SK-N-SH (cell line): ENCODE measurements at regions not wholly inside any gene's neighbourhood (a gene's known extent, or its start where the extent isn't known, plus 50 kb on each side); places are given as distances from the start of the nearest gene placed in this dataset.

Source experiments
- CTCF ChIA-PET: fragments of 300-600, 350-600 bp; formaldehyde crosslinking; extraction: SDS; loops from one replicate; lab custom pipeline; 2021; lab: Yijun Ruan, JAX
- POLR2A ChIA-PET: fragments of 350-600 bp; sonication (Branson Sonifier 250); formaldehyde crosslinking; extraction: SDS; loops from one replicate; lab custom pipeline; 2020; ENCODE audit warnings: antibody characterized with exemption, inconsistent platforms; lab: Yijun Ruan, JAX
- DNase-seq: peaks from one replicate; pipeline ENCODE4 v3.0.0; 2012
- H2AFZ ChIP-seq: fragments of 200-600 bp; sonication (generic); 2 replicates; pipeline ENCODE4 v1.8.1; 2016; ENCODE audit warnings: antibody characterized with exemption, mild to moderate bottlenecking, low read depth
- H3F3A ChIP-seq: fragments of 200-600 bp; sonication (generic); replicated peaks from 2 replicates; pipeline ENCODE3; 2016; ENCODE audit warnings: antibody characterized with exemption, mild to moderate bottlenecking; ENCODE audit not compliant: insufficient read depth
- H3K27ac ChIP-seq, 2 experiments: fragments of 200-500 bp in 1 of 2; fragments of 200-600 bp in 1 of 2; sonication (Bioruptor generic) in 1 of 2; sonication (generic), shearing (Covaris generic) in 1 of 2; 2 replicates each; pipeline versions ENCODE4 v1.5.1 to v1.6.1; 2014 to 2016; ENCODE audit warnings: low read depth in 2 of 2, inconsistent platforms in 1 of 2, low read length in 1 of 2, mild to moderate bottlenecking in 1 of 2, mixed read lengths in 1 of 2
- H3K27me3 ChIP-seq: fragments of 200-600 bp; sonication (generic), shearing (Covaris generic); 2 replicates; pipeline ENCODE4 v1.6.1; 2016; ENCODE audit warnings: mixed run types; ENCODE audit not compliant: insufficient read depth
- H3K36me3 ChIP-seq, 2 experiments: fragments of 200-500 bp in 1 of 2; fragments of 200-600 bp in 1 of 2; sonication (Bioruptor generic) in 1 of 2; sonication (generic) in 1 of 2; replicated peaks in 1 of 2; 2 replicates each; pipeline versions ENCODE3 to v1.5.1; 2014 to 2016; ENCODE audit warnings: low read length in 1 of 2, mild to moderate bottlenecking in 1 of 2; ENCODE audit not compliant: insufficient read depth in 2 of 2, control insufficient read depth in 1 of 2
- H3K4me1 ChIP-seq, 2 experiments: fragments of 200-500 bp in 1 of 2; fragments of 200-600 bp in 1 of 2; sonication (Bioruptor generic) in 1 of 2; sonication (generic), shearing (Covaris generic) in 1 of 2; 2 replicates each; pipeline versions ENCODE4 v1.5.1 to v1.6.1; 2014 to 2016; ENCODE audit warnings: low read depth in 1 of 2, low read length in 1 of 2, mixed run types in 1 of 2; ENCODE audit not compliant: insufficient read depth in 2 of 2, control insufficient read depth in 1 of 2
- H3K4me2 ChIP-seq: fragments of 200-600 bp; sonication (generic), shearing (Covaris generic); 2 replicates; pipeline ENCODE4 v1.6.1; 2017; ENCODE audit warnings: mixed run types
- H3K4me3 ChIP-seq, 2 experiments: fragments of 200-500 bp in 1 of 2; fragments of 200-600 bp in 1 of 2; sonication (Bioruptor generic) in 1 of 2; sonication (generic), shearing (Covaris generic) in 1 of 2; 2 replicates each; pipeline versions ENCODE4 v1.5.1 to v1.8.1; 2014 to 2016; ENCODE audit warnings: low read depth in 2 of 2, inconsistent platforms in 1 of 2, low read length in 1 of 2, mild to moderate bottlenecking in 1 of 2, mixed read lengths in 1 of 2, moderate library complexity in 1 of 2
- H3K79me2 ChIP-seq: fragments of 200-600 bp; sonication (generic); 2 replicates; pipeline ENCODE4 v1.8.1; 2017; ENCODE audit warnings: mild to moderate bottlenecking; ENCODE audit not compliant: insufficient read depth
- H3K9ac ChIP-seq: fragments of 200-600 bp; sonication (generic); 2 replicates; pipeline ENCODE4 v1.6.1; 2017; ENCODE audit warnings: mixed run types
- H3K9me2 ChIP-seq: fragments of 200-600 bp; sonication (generic); 2 replicates; pipeline ENCODE4 v1.6.1; 2017; ENCODE audit warnings: mixed run types
- H3K9me3 ChIP-seq: fragments of 200-600 bp; sonication (generic); 2 replicates; pipeline ENCODE4 v1.6.1; 2017; ENCODE audit warnings: mixed run types, mild to moderate bottlenecking, moderate library complexity
- H4K20me1 ChIP-seq: fragments of 200-600 bp; sonication (generic); 2 replicates; pipeline ENCODE4 v1.6.1; 2017; ENCODE audit warnings: mild to moderate bottlenecking, mixed run types; ENCODE audit not compliant: insufficient read depth
- CHD2 ChIP-seq: fragments of 150-350 bp; IDR thresholded peaks from 2 replicates; pipeline ENCODE4 v1.6.1; 2018; ENCODE audit warnings: low read length; ENCODE audit not compliant: partially characterized antibody
- ELF1 ChIP-seq: IDR thresholded peaks from 2 replicates; pipeline ENCODE4 v1.4.0; 2012
- EP300 ChIP-seq, 2 experiments: IDR thresholded peaks; 2 replicates each; pipeline versions ENCODE4 v1.4.0 to v1.6.1; 2012; ENCODE audit warnings: borderline replicate concordance in 1 of 2, low read depth in 1 of 2, low read length in 1 of 2
- FOXJ3 ChIP-seq: sonication (generic); formaldehyde crosslinking; IDR thresholded peaks from 2 replicates; pipeline ENCODE4 v1.5.1; 2020; ENCODE audit warnings: mild to moderate bottlenecking, missing genetic modification reagents
- GABPA ChIP-seq: IDR thresholded peaks from 2 replicates; pipeline ENCODE4 v1.4.0; 2012; ENCODE audit warnings: low read depth, mild to moderate bottlenecking
- GATA2 ChIP-seq: sonication (generic); formaldehyde crosslinking; IDR thresholded peaks from 2 replicates; pipeline ENCODE4 v1.5.0; 2020; ENCODE audit warnings: mild to moderate bottlenecking, missing genetic modification reagents
- MAX ChIP-seq: IDR thresholded peaks from 2 replicates; pipeline ENCODE4 v1.4.0; 2012; ENCODE audit warnings: low read depth
- MEF2A ChIP-seq: IDR thresholded peaks from 2 replicates; pipeline ENCODE4 v1.4.0; 2012; ENCODE audit warnings: low read depth, borderline replicate concordance
- NFIC ChIP-seq: IDR thresholded peaks from 2 replicates; pipeline ENCODE4 v1.4.0; 2012; ENCODE audit warnings: borderline replicate concordance
- PBX3 ChIP-seq: IDR thresholded peaks from 2 replicates; pipeline ENCODE4; 2012
- POLR2AphosphoS5 ChIP-seq: IDR thresholded peaks from 2 replicates; pipeline ENCODE4 v1.6.1; 2012; ENCODE audit warnings: low read depth, low read length
- RAD21 ChIP-seq: IDR thresholded peaks from 2 replicates; pipeline ENCODE4 v1.6.1; 2012; ENCODE audit warnings: mild to moderate bottlenecking, low read length
- RCOR1 ChIP-seq: fragments of 150-350 bp; IDR thresholded peaks from 2 replicates; pipeline ENCODE4 v1.6.1; 2017; ENCODE audit warnings: antibody characterized with exemption, low read length
- RFX5 ChIP-seq: IDR thresholded peaks from 2 replicates; pipeline ENCODE4 v1.6.1; 2012; ENCODE audit warnings: mild to moderate bottlenecking, improper control_type of control experiment, low read length
- RXRA ChIP-seq: IDR thresholded peaks from 2 replicates; pipeline ENCODE4 v1.4.0; 2012; ENCODE audit warnings: low read depth, mild to moderate bottlenecking, borderline replicate concordance
- SMC3 ChIP-seq: IDR thresholded peaks from 2 replicates; pipeline ENCODE4 v1.6.1; 2012; ENCODE audit warnings: low read depth, low read length, improper control_type of control experiment
- YY1 ChIP-seq: IDR thresholded peaks from 2 replicates; pipeline ENCODE4 v1.4.0; 2012; ENCODE audit warnings: low read depth, mild to moderate bottlenecking
- WGBS: methylation state at CpG from one replicate; pipeline ENCODE4 v1.1.6; 2017; ENCODE audit warnings: low lambda C conversion rate; 5-methylcytosine and 5-hydroxymethylcytosine counted together
- TF ChIP-seq, protein P1 (sequence below): IDR thresholded peaks from 2 replicates; pipeline ENCODE4 v1.4.0; 2012; ENCODE audit warnings: low read depth, borderline replicate concordance
- TF ChIP-seq, protein P2 (sequence below): fragments of 150-350 bp; IDR thresholded peaks from 2 replicates; pipeline ENCODE4 v1.6.1; 2017; ENCODE audit warnings: antibody characterized with exemption, low read length, low read depth, borderline replicate concordance

DNA sequence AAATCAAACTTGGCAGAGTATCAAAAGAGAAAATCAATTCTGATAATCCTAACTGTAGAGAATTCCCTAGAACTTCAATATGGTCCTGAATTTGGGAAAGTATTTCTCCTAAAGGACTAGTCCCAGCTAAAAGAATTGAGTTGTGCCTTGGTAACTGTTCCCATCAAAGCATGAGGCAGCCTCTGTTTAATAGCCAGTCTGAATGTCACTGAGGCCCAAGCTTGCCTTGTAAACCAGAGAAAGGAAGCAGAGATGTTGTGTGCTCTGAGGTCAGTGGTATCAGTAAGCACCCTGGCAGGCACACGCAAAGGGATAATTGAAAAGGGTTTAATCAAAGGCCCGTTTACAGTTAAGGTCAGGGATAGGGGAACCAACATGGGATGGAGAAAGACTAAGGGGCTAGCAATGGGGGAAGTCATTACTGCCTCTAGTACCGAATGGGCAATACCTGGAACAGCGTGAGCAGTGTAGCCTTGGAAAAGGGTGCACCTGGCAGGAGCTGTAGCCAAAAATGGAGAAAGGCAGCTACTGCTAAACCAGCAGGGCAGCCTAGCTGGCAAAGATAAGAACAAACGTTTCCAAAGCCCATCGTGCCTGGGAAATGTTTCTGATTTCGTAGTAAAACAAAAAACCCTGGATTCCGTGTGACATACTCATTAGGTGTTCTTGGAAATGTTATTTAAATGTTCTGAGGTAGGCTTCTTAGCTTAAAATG is 635.5 kb downstream of the PLPP3 start:
- H3K4me1 ChIP-seq: peaks cover 0 to 5% of the 10 kb centered on the region in 2 experiments; a peak in 1 of 4 replicates
- POLR2A ChIA-PET: no interaction called here

More for the DNA sequence above, 635.5 kb downstream of the PLPP3 start:
- Histone ChIP-seq H3K4me3 (no peak overlapping the region), H3K9ac (no peak overlapping the region), H3K27ac (no peak overlapping the region), H3K27me3 (no peaks in the 10 kb centered on the region), H2AFZ (no peak overlapping the region), H3F3A (no peaks in the 10 kb centered on the region), H3K79me2 (no peaks in the 10 kb centered on the region), H3K9me2 (no peaks in the 10 kb centered on the region), H3K9me3 (no peaks in the 10 kb centered on the region), H3K4me2 (no peak overlapping the region), H3K36me3 (no peaks in the 10 kb centered on the region), H4K20me1 (no peaks in the 10 kb centered on the region)
- 52% methylated on average over 8 of the region's 8 CpGs for WGBS
- no peak for DNase-seq
- TF ChIP-seq NFIC (no peak), RXRA (no peak), MAX (no peak), PBX3 (no peak), POLR2AphosphoS5 (no peak), YY1 (no peak), RCOR1 (no peak), RAD21 (no peak), ELF1 (no peak), SMC3 (no peak), MEF2A (no peak), CHD2 (no peak), FOXJ3 (CRISPR knock-in tag) (no peak), GABPA (no peak), GATA2 (CRISPR knock-in tag) (no peak), EP300 (IDR thresholded peaks at IDR 0.05; ENCODE audit: borderline replicate concordance in 1 of 2, low read depth in 1 of 2, low read length in 1 of 2) (no peak), RFX5 (no peak)
- TF ChIP-seq, protein P1, sequence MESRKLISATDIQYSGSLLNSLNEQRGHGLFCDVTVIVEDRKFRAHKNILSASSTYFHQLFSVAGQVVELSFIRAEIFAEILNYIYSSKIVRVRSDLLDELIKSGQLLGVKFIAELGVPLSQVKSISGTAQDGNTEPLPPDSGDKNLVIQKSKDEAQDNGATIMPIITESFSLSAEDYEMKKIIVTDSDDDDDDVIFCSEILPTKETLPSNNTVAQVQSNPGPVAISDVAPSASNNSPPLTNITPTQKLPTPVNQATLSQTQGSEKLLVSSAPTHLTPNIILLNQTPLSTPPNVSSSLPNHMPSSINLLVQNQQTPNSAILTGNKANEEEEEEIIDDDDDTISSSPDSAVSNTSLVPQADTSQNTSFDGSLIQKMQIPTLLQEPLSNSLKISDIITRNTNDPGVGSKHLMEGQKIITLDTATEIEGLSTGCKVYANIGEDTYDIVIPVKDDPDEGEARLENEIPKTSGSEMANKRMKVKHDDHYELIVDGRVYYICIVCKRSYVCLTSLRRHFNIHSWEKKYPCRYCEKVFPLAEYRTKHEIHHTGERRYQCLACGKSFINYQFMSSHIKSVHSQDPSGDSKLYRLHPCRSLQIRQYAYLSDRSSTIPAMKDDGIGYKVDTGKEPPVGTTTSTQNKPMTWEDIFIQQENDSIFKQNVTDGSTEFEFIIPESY: no peak
- TF ChIP-seq, protein P2, sequence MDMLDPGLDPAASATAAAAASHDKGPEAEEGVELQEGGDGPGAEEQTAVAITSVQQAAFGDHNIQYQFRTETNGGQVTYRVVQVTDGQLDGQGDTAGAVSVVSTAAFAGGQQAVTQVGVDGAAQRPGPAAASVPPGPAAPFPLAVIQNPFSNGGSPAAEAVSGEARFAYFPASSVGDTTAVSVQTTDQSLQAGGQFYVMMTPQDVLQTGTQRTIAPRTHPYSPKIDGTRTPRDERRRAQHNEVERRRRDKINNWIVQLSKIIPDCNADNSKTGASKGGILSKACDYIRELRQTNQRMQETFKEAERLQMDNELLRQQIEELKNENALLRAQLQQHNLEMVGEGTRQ: no peak
- CTCF ChIA-PET: no interaction called here
